HK-2 (cell line): ENCODE measurements at regions not wholly inside any gene's neighbourhood (a gene's known extent, or its start where the extent isn't known, plus 50 kb on each side); places are given as distances from the start of the nearest gene placed in this dataset.

Experiments used
- DNase-seq: peaks from one replicate; pipeline ENCODE4 v3.0.0-alpha.2; 2018; ENCODE audit not compliant: unreplicated experiment

- DNase-seq, result no peak
These were observed 2038.0 kb downstream of the TP53TG3F start for GRCh38 chr16:35497399-35497798.

- DNase-seq, result no peak
These were observed 2046.8 kb downstream of the TP53TG3F start for GRCh38 chr16:35506018-35506897.

- no peak for DNase-seq
These were observed 2047.4 kb downstream of the TP53TG3F start for GRCh38 chr16:35506898-35507194.

GRCh38 chr16:35510701-35511100 is 2051.3 kb downstream of the TP53TG3F start:
- no peak for DNase-seq

- no peak for DNase-seq
These were observed 2057.1 kb downstream of the TP53TG3F start for GRCh38 chr16:35516551-35516950.

- DNase-seq, result no peak
These were observed 2057.6 kb downstream of the TP53TG3F start for GRCh38 chr16:35516971-35517370.

- no peak for DNase-seq
These were observed 2064.6 kb downstream of the TP53TG3F start for GRCh38 chr16:35523991-35524390.

- no peak for DNase-seq
These were observed 2066.7 kb downstream of the TP53TG3F start for GRCh38 chr16:35525979-35526590.

GRCh38 chr16:35532576-35532975 is 2073.2 kb downstream of the TP53TG3F start:
- peak; percentile 18 for DNase-seq

- DNase-seq, result no peak
These were observed 2074.3 kb downstream of the TP53TG3F start for GRCh38 chr16:35533683-35534082.

GRCh38 chr16:35543486-35543885 is 2084.1 kb downstream of the TP53TG3F start:
- DNase-seq, result no peak

GRCh38 chr16:35552763-35553162 is 2093.4 kb downstream of the TP53TG3F start:
- no peak for DNase-seq

GRCh38 chr16:35557731-35558130 is 2098.3 kb downstream of the TP53TG3F start:
- DNase-seq, result no peak

GRCh38 chr16:35559911-35560636 is 2100.7 kb downstream of the TP53TG3F start:
- no peak for DNase-seq

GRCh38 chr16:35560637-35560984 is 2101.2 kb downstream of the TP53TG3F start:
- DNase-seq, result no peak

GRCh38 chr16:35561346-35561745 is 2101.9 kb downstream of the TP53TG3F start:
- no peak for DNase-seq

GRCh38 chr16:35562471-35562870 is 2103.1 kb downstream of the TP53TG3F start:
- no peak for DNase-seq

GRCh38 chr16:35562919-35563318 is 2103.5 kb downstream of the TP53TG3F start:
- no peak for DNase-seq

- DNase-seq, result no peak
These were observed 2104.7 kb downstream of the TP53TG3F start for GRCh38 chr16:35564148-35564547.

GRCh38 chr16:35564889-35565288 is 2105.5 kb downstream of the TP53TG3F start:
- no peak for DNase-seq

GRCh38 chr16:35565626-35566025 is 2106.2 kb downstream of the TP53TG3F start:
- DNase-seq, result no peak

GRCh38 chr16:35569413-35569812 is 2110.0 kb downstream of the TP53TG3F start:
- DNase-seq, result no peak

GRCh38 chr16:35570946-35571345 is 2111.5 kb downstream of the TP53TG3F start:
- DNase-seq, result no peak
